Ammon's horn (tissue), 1 donor: ENCODE measurements at regions not wholly inside any gene's neighbourhood (a gene's known extent, or its start where the extent isn't known, plus 50 kb on each side); places are given as distances from the start of the nearest gene placed in this dataset.
A peak's percentile ranks its signal among the peaks of the same experiment; 100 is the strongest.

Source experiments
- DNase-seq: peaks from one replicate; pipeline ENCODE4 v3.0.0-alpha.2; 2016; ENCODE audit warnings: low spot score

GRCh38 chr15:37260255-37260654 lies 159.9 kb upstream of the MEIS2 start:
- DNase-seq: no peak

GRCh38 chr15:37261685-37262084 lies 161.3 kb upstream of the MEIS2 start:
- no peak for DNase-seq

GRCh38 chr15:37262922-37263608 lies 162.7 kb upstream of the MEIS2 start:
- DNase-seq: no peak

GRCh38 chr15:37289109-37289765 lies 188.9 kb upstream of the MEIS2 start:
- peak; percentile 3 for DNase-seq

- no peak for DNase-seq
Observed at GRCh38 chr15:37291920-37292319, 191.6 kb upstream of the MEIS2 start.

GRCh38 chr15:37298271-37298670 lies 197.9 kb upstream of the MEIS2 start:
- no peak for DNase-seq

GRCh38 chr15:37339437-37339836 lies 239.1 kb upstream of the MEIS2 start:
- no peak for DNase-seq

- DNase-seq: no peak
Observed at GRCh38 chr15:37339856-37340255, 239.5 kb upstream of the MEIS2 start.

GRCh38 chr15:37340438-37340837 lies 240.1 kb upstream of the MEIS2 start:
- no peak for DNase-seq

- DNase-seq: no peak
Observed at GRCh38 chr15:37359101-37359892, 258.9 kb upstream of the MEIS2 start.

- DNase-seq: no peak
Observed at GRCh38 chr15:37359893-37360290, 259.5 kb upstream of the MEIS2 start.

GRCh38 chr15:37360724-37361123 lies 260.4 kb upstream of the MEIS2 start:
- DNase-seq: no peak

GRCh38 chr15:37361621-37362020 lies 261.3 kb upstream of the MEIS2 start:
- DNase-seq: no peak

GRCh38 chr15:37362414-37362813 lies 262.1 kb upstream of the MEIS2 start:
- DNase-seq: no peak

- no peak for DNase-seq
Observed at GRCh38 chr15:37368961-37369360, 268.6 kb upstream of the MEIS2 start.

- DNase-seq: no peak
Observed at GRCh38 chr15:37370941-37371340, 270.6 kb upstream of the MEIS2 start.

- DNase-seq: no peak
Observed at GRCh38 chr15:37372064-37372463, 271.7 kb upstream of the MEIS2 start.

- DNase-seq: no peak
Observed at GRCh38 chr15:37375519-37375918, 275.2 kb upstream of the MEIS2 start.

GRCh38 chr15:37377428-37377827 lies 277.1 kb upstream of the MEIS2 start:
- DNase-seq: no peak

- DNase-seq: no peak
Observed at GRCh38 chr15:37394402-37395099, 294.2 kb upstream of the MEIS2 start.

- no peak for DNase-seq
Observed at GRCh38 chr15:37395100-37395468, 294.7 kb upstream of the MEIS2 start.

- no peak for DNase-seq
Observed at GRCh38 chr15:37397266-37398022, 297.1 kb upstream of the MEIS2 start.
